ENCODE measurements at regions not wholly inside any gene's neighbourhood (a gene's known extent, or its start where the extent isn't known, plus 50 kb on each side); places are given as distances from the start of the nearest gene placed in this dataset.

- ChIA-PET CTCF (no interaction called here), POLR2A (no interaction called here)
- Mint-ChIP-seq H3K4me3 (no peak overlapping the region), H3K4me1 (no peaks in the 10 kb centered on the region), H3K27me3 (ENCODE audit: low read depth) (peaks cover 10% of the 10 kb centered on the region), H3K9me3 (peaks cover 70% of the 10 kb centered on the region), H3K27ac (no peak overlapping the region), H3K36me3 (peaks cover 72% of the 10 kb centered on the region)
- ATAC-seq, result no peak
- TF ChIP-seq OVOL2 (CRISPR knock-in tag; IDR thresholded peaks at IDR 0.05; ENCODE audit: borderline replicate concordance), result no peak
- no peak for TF ChIP-seq NR3C1 (CRISPR knock-in tag; conservative IDR thresholded peaks at IDR 0.05; ENCODE audit: low read depth)
- no peak for TF ChIP-seq AFF4 (CRISPR knock-in tag; IDR thresholded peaks at IDR 0.05; ENCODE audit: borderline replicate concordance)
- no peak for TF ChIP-seq ATF1 (CRISPR knock-in tag; IDR thresholded peaks at IDR 0.05)
- TF ChIP-seq ERG (CRISPR knock-in tag; IDR thresholded peaks at IDR 0.05), result no peak
- no peak for TF ChIP-seq E2F5 (CRISPR knock-in tag; IDR thresholded peaks at IDR 0.05)
- TF ChIP-seq ZNF232 (CRISPR knock-in tag; IDR thresholded peaks at IDR 0.05), result no peak
- no peak for TF ChIP-seq USF2 (CRISPR knock-in tag; IDR thresholded peaks at IDR 0.05)
- TF ChIP-seq HMGXB4 (CRISPR knock-in tag; IDR thresholded peaks at IDR 0.05), result no peak
- TF ChIP-seq ZNF317 (CRISPR knock-in tag; IDR thresholded peaks at IDR 0.05; ENCODE audit: borderline replicate concordance, low read depth), result no peak
- no peak for TF ChIP-seq ZNF512 (CRISPR knock-in tag; IDR thresholded peaks at IDR 0.05; ENCODE audit: borderline replicate concordance)
- no peak for DNase-seq (ENCODE audit: low spot score)
These were observed 975.1 kb downstream of the AACS start for GRCh38 chr12:126040307-126040706.

- Mint-ChIP-seq H3K4me1 (no peaks in the 10 kb centered on the region), H3K9me3 (peaks cover 75% of the 10 kb centered on the region), H3K27me3 (ENCODE audit: low read depth) (peaks cover 20% of the 10 kb centered on the region), H3K36me3 (peaks cover 76% of the 10 kb centered on the region), H3K27ac (no peak overlapping the region), H3K4me3 (no peak overlapping the region)
- ATAC-seq (no peak), DNase-seq (ENCODE audit: low spot score) (no peak)
- TF ChIP-seq RELA (CRISPR knock-in tag; IDR thresholded peaks at IDR 0.05; ENCODE audit: borderline replicate concordance) (no peak), ARID4B (CRISPR knock-in tag; IDR thresholded peaks at IDR 0.05; ENCODE audit: borderline replicate concordance) (no peak), ZNF121 (CRISPR knock-in tag; IDR thresholded peaks at IDR 0.05) (no peak), FOXK1 (CRISPR knock-in tag; IDR thresholded peaks at IDR 0.05) (no peak), CTCF (IDR thresholded peaks at IDR 0.05) (no peak), ZNF423 (CRISPR knock-in tag; IDR thresholded peaks at IDR 0.05) (no peak), ESRRA (CRISPR knock-in tag; IDR thresholded peaks at IDR 0.05; ENCODE audit: borderline replicate concordance) (no peak)
- ChIA-PET POLR2A (no interaction called here), CTCF (no interaction called here)
These were observed 977.1 kb downstream of the AACS start for GRCh38 chr12:126042286-126042685.
